22Rv1 (cell line): ENCODE measurements at regions not wholly inside any gene's neighbourhood (a gene's known extent, or its start where the extent isn't known, plus 50 kb on each side); places are given as distances from the start of the nearest gene placed in this dataset.

Experiments
- ZFX ChIP-seq: fragments of 450-650 bp; IDR thresholded peaks from 2 replicates; pipeline ENCODE4 v1.6.1; 2017; ENCODE audit warnings: antibody characterized with exemption, borderline replicate concordance
- TF ChIP-seq, protein P1 (sequence below): fragments of 450-650 bp; IDR thresholded peaks from 2 replicates; pipeline ENCODE4 v1.5.1; 2017; ENCODE audit warnings: mild to moderate bottlenecking

DNA sequence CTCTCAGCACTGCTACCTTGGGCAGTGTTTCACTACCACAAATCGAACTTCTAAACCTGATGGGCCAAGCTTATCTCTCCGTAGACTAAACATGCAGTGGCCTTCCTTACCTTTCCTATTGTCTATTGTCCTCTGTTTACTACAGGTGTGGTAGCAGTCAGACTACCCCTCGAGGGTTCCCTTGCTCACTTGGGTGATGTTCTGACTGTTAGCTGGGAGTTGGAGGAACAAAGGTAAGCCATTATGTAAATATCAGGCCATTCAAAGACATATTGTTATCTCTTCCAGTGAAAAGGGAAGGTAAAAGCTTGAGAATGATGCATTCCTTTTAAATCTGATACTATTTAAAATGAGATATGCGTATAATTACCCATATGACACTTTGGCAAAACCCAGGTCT is 828.3 kb upstream of the EEF2KMT start:
- TF ChIP-seq, protein P1, sequence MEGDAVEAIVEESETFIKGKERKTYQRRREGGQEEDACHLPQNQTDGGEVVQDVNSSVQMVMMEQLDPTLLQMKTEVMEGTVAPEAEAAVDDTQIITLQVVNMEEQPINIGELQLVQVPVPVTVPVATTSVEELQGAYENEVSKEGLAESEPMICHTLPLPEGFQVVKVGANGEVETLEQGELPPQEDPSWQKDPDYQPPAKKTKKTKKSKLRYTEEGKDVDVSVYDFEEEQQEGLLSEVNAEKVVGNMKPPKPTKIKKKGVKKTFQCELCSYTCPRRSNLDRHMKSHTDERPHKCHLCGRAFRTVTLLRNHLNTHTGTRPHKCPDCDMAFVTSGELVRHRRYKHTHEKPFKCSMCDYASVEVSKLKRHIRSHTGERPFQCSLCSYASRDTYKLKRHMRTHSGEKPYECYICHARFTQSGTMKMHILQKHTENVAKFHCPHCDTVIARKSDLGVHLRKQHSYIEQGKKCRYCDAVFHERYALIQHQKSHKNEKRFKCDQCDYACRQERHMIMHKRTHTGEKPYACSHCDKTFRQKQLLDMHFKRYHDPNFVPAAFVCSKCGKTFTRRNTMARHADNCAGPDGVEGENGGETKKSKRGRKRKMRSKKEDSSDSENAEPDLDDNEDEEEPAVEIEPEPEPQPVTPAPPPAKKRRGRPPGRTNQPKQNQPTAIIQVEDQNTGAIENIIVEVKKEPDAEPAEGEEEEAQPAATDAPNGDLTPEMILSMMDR = no peak
- no peak for TF ChIP-seq ZFX
